HCEC 1CT (cell line): ENCODE measurements at regions not wholly inside any gene's neighbourhood (a gene's known extent, or its start where the extent isn't known, plus 50 kb on each side); places are given as distances from the start of the nearest gene placed in this dataset.

Experiments used
- DNase-seq: peaks from one replicate; pipeline ENCODE4 v3.0.0-alpha.2; 2017

GRCh38 chr12:78703820-78704525 lies 160.6 kb upstream of the SYT1 start:
- peak; percentile 95 for DNase-seq

- no peak for DNase-seq
Measured at GRCh38 chr12:78711954-78712353, 152.6 kb upstream of the SYT1 start.

GRCh38 chr12:78712834-78713481 lies 151.6 kb upstream of the SYT1 start:
- DNase-seq, result no peak

- no peak for DNase-seq
Measured at GRCh38 chr12:78719721-78720120, 144.9 kb upstream of the SYT1 start.

GRCh38 chr12:78721906-78722305 lies 142.7 kb upstream of the SYT1 start:
- DNase-seq, result no peak

- no peak for DNase-seq
Measured at GRCh38 chr12:78725033-78725432, 139.5 kb upstream of the SYT1 start.

- DNase-seq, result no peak
Measured at GRCh38 chr12:78725951-78726580, 138.5 kb upstream of the SYT1 start.

GRCh38 chr12:78726854-78727253 lies 137.7 kb upstream of the SYT1 start:
- DNase-seq, result no peak

GRCh38 chr12:78732481-78732880 lies 132.1 kb upstream of the SYT1 start:
- DNase-seq, result no peak

- no peak for DNase-seq
Measured at GRCh38 chr12:78739653-78740052, 124.9 kb upstream of the SYT1 start.

- no peak for DNase-seq
Measured at GRCh38 chr12:78746001-78746400, 118.6 kb upstream of the SYT1 start.

- no peak for DNase-seq
Measured at GRCh38 chr12:78753058-78753457, 111.5 kb upstream of the SYT1 start.

GRCh38 chr12:78756936-78757335 lies 107.6 kb upstream of the SYT1 start:
- DNase-seq, result no peak

GRCh38 chr12:78759367-78759766 lies 105.2 kb upstream of the SYT1 start:
- no peak for DNase-seq

- no peak for DNase-seq
Measured at GRCh38 chr12:78760906-78761305, 103.7 kb upstream of the SYT1 start.

GRCh38 chr12:78764913-78765312 lies 99.7 kb upstream of the SYT1 start:
- DNase-seq, result no peak

GRCh38 chr12:78767264-78767981 lies 97.2 kb upstream of the SYT1 start:
- no peak for DNase-seq

- no peak for DNase-seq
Measured at GRCh38 chr12:78778339-78778738, 86.2 kb upstream of the SYT1 start.

- DNase-seq, result no peak
Measured at GRCh38 chr12:78787576-78787975, 77.0 kb upstream of the SYT1 start.

GRCh38 chr12:78790148-78790547 lies 74.4 kb upstream of the SYT1 start:
- DNase-seq, result no peak

- DNase-seq, result no peak
Measured at GRCh38 chr12:78792052-78792698, 72.4 kb upstream of the SYT1 start.

GRCh38 chr12:78793491-78793890 lies 71.1 kb upstream of the SYT1 start:
- DNase-seq, result no peak

- no peak for DNase-seq
Measured at GRCh38 chr12:78793982-78794381, 70.6 kb upstream of the SYT1 start.
